Psoas muscle (tissue), 7 donors: ENCODE measurements at regions not wholly inside any gene's neighbourhood (a gene's known extent, or its start where the extent isn't known, plus 50 kb on each side); places are given as distances from the start of the nearest gene placed in this dataset.

Source experiments
- ATAC-seq, 4 donors: fragments of 200-7000 bp; cut with Tn5 transposase; one replicate each; pipeline ENCODE4 v1.9.1; 2020; ENCODE audit warnings: moderate library complexity in 3 of 4, mild to moderate bottlenecking in 2 of 4
- DNase-seq, 2 donors: peaks; one replicate each; pipeline ENCODE4 v3.0.0-alpha.2; 2020
- H3K27ac ChIP-seq: fragments of 200-600 bp; one replicate; pipeline ENCODE4 v1.8.0; 2022
- H3K27me3 ChIP-seq, 3 donors: fragments of 200-600 bp in 1 of 3; one replicate each; pipeline versions ENCODE4 v1.6.1 to v1.8.0; 2013 to 2022; ENCODE audit warnings: low read length in 2 of 3, mild to moderate bottlenecking in 2 of 3, moderate library complexity in 1 of 3; ENCODE audit not compliant: insufficient read depth in 3 of 3
- H3K36me3 ChIP-seq, 2 donors: fragments of 200-600 bp in 1 of 2; one replicate each; pipeline versions ENCODE4 v1.6.1 to v1.8.0; 2013 to 2022; ENCODE audit warnings: low read depth in 1 of 2, mild to moderate bottlenecking in 1 of 2, moderate library complexity in 1 of 2; ENCODE audit not compliant: insufficient read depth in 1 of 2
- H3K4me1 ChIP-seq: fragments of 200-600 bp; one replicate; pipeline ENCODE4 v1.8.0; 2022
- H3K4me3 ChIP-seq: fragments of 200-600 bp; one replicate; pipeline ENCODE4 v1.8.0; 2022; ENCODE audit warnings: mild to moderate bottlenecking
- H3K9me3 ChIP-seq: fragments of 200-600 bp; one replicate; pipeline ENCODE4 v1.8.0; 2022
- CTCF ChIP-seq: fragments of 200-600 bp; IDR thresholded peaks from one replicate; pipeline ENCODE4 v1.8.0; 2022; ENCODE audit warnings: antibody characterized with exemption
- WGBS, 3 donors: extraction: QIAGEN DNeasy Blood & Tissue Kit; methylation state at CpG; one replicate each; pipeline versions ENCODE4 v1.1.6 to v1.1.7; 2013; 5-methylcytosine and 5-hydroxymethylcytosine counted together
- intact Hi-C, 2 donors: fragments of 100-400 bp; cut with DNase I; formaldehyde crosslinking; loops; one replicate each; pipeline versions ENCODE4 v1.11.0 to v1.14.2; 2022
- donor health status: healthy with polysubstance abuse.
- donor health status: DM: no; HTN: no; CAD: no; lungs with moderate emphysema.
- donor health status: Bipolar disorder and iron deficiency.
- donor health status: healthy.
- donor health status: DM: yes; HTN: yes; CAD: no.
- donor health status: DM: no; HTN: no; CAD: no.
- donor health status: DM: yes; HTN: yes; CAD: no.

- TF ChIP-seq CTCF: no peak
- 52 to 59% (median 54%) methylated on average over 2 of the region's 2 CpGs for WGBS, 3 donors
- intact Hi-C loops: no loop called here
- no peak overlapping the region for H3K27ac ChIP-seq
- H3K4me3 ChIP-seq: no peak overlapping the region
- no peaks in the 10 kb centered on the region for H3K9me3 ChIP-seq
- H3K27me3 ChIP-seq: no peaks in the 10 kb centered on the region
- ATAC-seq: no peak
- no peaks in the 10 kb centered on the region for H3K36me3 ChIP-seq
- H3K4me1 ChIP-seq: no peaks in the 10 kb centered on the region
- no peak for DNase-seq
Measured at GRCh38 chr4:137980641-137981040, 261.5 kb downstream of the SLC7A11 start.

- Histone ChIP-seq H3K27me3 (no peaks in the 10 kb centered on the region), H3K9me3 (no peaks in the 10 kb centered on the region), H3K27ac (no peak overlapping the region), H3K4me1 (no peaks in the 10 kb centered on the region), H3K4me3 (no peak overlapping the region), H3K36me3 (no peaks in the 10 kb centered on the region)
- WGBS, 3 donors: 74 to 93% (median 77%) methylated on average over 1 of the region's 1 CpG
- no peak for ATAC-seq
- no peak for DNase-seq
- intact Hi-C loops: no loop called here
- TF ChIP-seq CTCF: no peak
Measured at GRCh38 chr4:137979938-137980337, 262.2 kb downstream of the SLC7A11 start.

GRCh38 chr4:137968956-137969678 is 273.0 kb downstream of the SLC7A11 start:
- Histone ChIP-seq H3K4me1 (no peaks in the 10 kb centered on the region), H3K27ac (no peak overlapping the region), H3K36me3 (no peaks in the 10 kb centered on the region), H3K4me3 (no peak overlapping the region), H3K27me3 (no peaks in the 10 kb centered on the region), H3K9me3 (no peaks in the 10 kb centered on the region)
- intact Hi-C loops: no loop called here
- no peak for DNase-seq
- TF ChIP-seq CTCF: no peak
- ATAC-seq: no peak
- WGBS, 3 donors: 54 to 78% (median 62%) methylated on average over 3 of the region's 3 CpGs

GRCh38 chr4:137967480-137968190 is 274.5 kb downstream of the SLC7A11 start:
- Histone ChIP-seq H3K9me3 (no peaks in the 10 kb centered on the region), H3K27ac (no peak overlapping the region), H3K4me3 (no peak overlapping the region), H3K27me3 (no peaks in the 10 kb centered on the region), H3K36me3 (no peaks in the 10 kb centered on the region), H3K4me1 (no peaks in the 10 kb centered on the region)
- 92 to 95% (median 95%) methylated on average over 6 of the region's 6 CpGs for WGBS, 3 donors
- ATAC-seq (no peak), DNase-seq (no peak)
- intact Hi-C loops: no loop called here
- TF ChIP-seq CTCF: no peak
